Gastroesophageal sphincter (tissue), 4 donors: ENCODE measurements at regions not wholly inside any gene's neighbourhood (a gene's known extent, or its start where the extent isn't known, plus 50 kb on each side); places are given as distances from the start of the nearest gene placed in this dataset.
A peak's percentile ranks its signal among the peaks of the same experiment; 100 is the strongest.

Source experiments
- ATAC-seq: fragments of 150-250 bp; one replicate; pipeline ENCODE4 v1.9.1; 2016; ENCODE audit warnings: mild to moderate bottlenecking, moderate library complexity
- H3K27ac ChIP-seq, 4 donors: fragments of 200-600 bp; sonication (generic) in 3 of 4; 1 replicate in 3 of 4; 2 replicates in 1 of 4; pipeline ENCODE4 v1.5.1; 2016 to 2019
- H3K27me3 ChIP-seq: fragments of 200-600 bp; sonication (generic); one replicate; pipeline ENCODE4 v1.5.1; 2019
- H3K36me3 ChIP-seq, 2 donors: fragments of 200-600 bp; sonication (generic); one replicate each; pipeline ENCODE4 v1.5.1; 2019; ENCODE audit warnings: control low read depth in 1 of 2
- H3K4me1 ChIP-seq, 3 donors: fragments of 200-600 bp; sonication (generic); 1 replicate in 2 of 3; 2 replicates in 1 of 3; pipeline ENCODE4 v1.5.1; 2016 to 2019; ENCODE audit warnings: control low read depth in 2 of 3
- H3K4me3 ChIP-seq, 2 donors: fragments of 200-600 bp; sonication (generic); one replicate each; pipeline ENCODE4 v1.5.1; 2019; ENCODE audit warnings: mild to moderate bottlenecking in 1 of 2, moderate library complexity in 1 of 2
- H3K9me3 ChIP-seq, 3 donors: fragments of 200-600 bp; sonication (generic); one replicate each; pipeline ENCODE4 v1.5.1; 2017 to 2019; ENCODE audit warnings: control low read depth in 2 of 3
- EP300 ChIP-seq: sonication (generic); formaldehyde crosslinking; IDR thresholded peaks from one replicate; pipeline ENCODE4 v1.6.1; 2017; ENCODE audit warnings: antibody characterized with exemption, mild to moderate bottlenecking
- POLR2A ChIP-seq, 2 donors: fragments of 450-650 bp; IDR thresholded peaks; one replicate each; pipeline ENCODE4 v1.6.1; 2017; ENCODE audit warnings: antibody characterized with exemption in 2 of 2, mild to moderate bottlenecking in 2 of 2, moderate library complexity in 1 of 2
- POLR2AphosphoS5 ChIP-seq: sonication (generic); formaldehyde crosslinking; IDR thresholded peaks from one replicate; pipeline ENCODE4 v1.6.1; 2017; ENCODE audit warnings: antibody characterized with exemption
- WGBS, 2 donors: methylation state at CpG; one replicate each; pipeline ENCODE4 v1.1.5; 2018; ENCODE audit warnings: low coverage in 1 of 2; 5-methylcytosine and 5-hydroxymethylcytosine counted together
- TF ChIP-seq, protein P1 (sequence below), 4 experiments: fragments of 200-600 bp in 2 of 4; fragments of 450-650 bp in 2 of 4; sonication (generic) in 1 of 4; IDR thresholded peaks; one replicate each; pipeline ENCODE4 v1.5.1; 2017 to 2019; ENCODE audit warnings: antibody characterized with exemption in 4 of 4, mild to moderate bottlenecking in 2 of 4, moderate library complexity in 2 of 4

DNA sequence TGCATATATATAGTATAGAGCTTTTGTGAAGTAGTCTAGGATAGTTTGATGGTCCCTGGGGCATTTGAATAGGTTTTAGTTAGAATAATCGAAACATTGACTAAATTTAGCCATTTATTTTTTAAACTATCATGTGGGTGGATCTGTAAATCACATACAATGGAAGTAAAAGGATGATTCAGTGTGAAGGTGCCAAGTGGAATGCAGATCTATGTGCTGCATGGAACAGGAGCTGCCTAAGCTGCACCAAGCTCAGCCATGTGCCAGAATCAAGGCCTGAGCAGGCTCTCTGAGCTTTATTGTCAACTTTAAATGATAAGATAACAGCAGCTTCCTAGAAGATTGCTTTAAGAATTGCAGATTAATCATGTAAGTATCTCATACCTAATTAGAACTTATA lies 1996.2 kb upstream of the PIK3C3 start:
- H3K36me3 ChIP-seq = no peaks in the 10 kb centered on the region
- WGBS, 2 donors = 83 to 86% methylated on average over 1 of the region's 1 CpG
- no peaks in the 10 kb centered on the region for H3K27me3 ChIP-seq
- H3K27ac ChIP-seq = no peak overlapping the region
- no peak for TF ChIP-seq POLR2A (IDR thresholded peaks at IDR 0.05)
- TF ChIP-seq, protein P1, sequence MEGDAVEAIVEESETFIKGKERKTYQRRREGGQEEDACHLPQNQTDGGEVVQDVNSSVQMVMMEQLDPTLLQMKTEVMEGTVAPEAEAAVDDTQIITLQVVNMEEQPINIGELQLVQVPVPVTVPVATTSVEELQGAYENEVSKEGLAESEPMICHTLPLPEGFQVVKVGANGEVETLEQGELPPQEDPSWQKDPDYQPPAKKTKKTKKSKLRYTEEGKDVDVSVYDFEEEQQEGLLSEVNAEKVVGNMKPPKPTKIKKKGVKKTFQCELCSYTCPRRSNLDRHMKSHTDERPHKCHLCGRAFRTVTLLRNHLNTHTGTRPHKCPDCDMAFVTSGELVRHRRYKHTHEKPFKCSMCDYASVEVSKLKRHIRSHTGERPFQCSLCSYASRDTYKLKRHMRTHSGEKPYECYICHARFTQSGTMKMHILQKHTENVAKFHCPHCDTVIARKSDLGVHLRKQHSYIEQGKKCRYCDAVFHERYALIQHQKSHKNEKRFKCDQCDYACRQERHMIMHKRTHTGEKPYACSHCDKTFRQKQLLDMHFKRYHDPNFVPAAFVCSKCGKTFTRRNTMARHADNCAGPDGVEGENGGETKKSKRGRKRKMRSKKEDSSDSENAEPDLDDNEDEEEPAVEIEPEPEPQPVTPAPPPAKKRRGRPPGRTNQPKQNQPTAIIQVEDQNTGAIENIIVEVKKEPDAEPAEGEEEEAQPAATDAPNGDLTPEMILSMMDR (IDR thresholded peaks at IDR 0.05) = no peak
- no peak for TF ChIP-seq EP300
- no peak for TF ChIP-seq POLR2AphosphoS5
- no peaks in the 10 kb centered on the region for H3K4me1 ChIP-seq
- no peak overlapping the region for H3K4me3 ChIP-seq
- no peaks in the 10 kb centered on the region for H3K9me3 ChIP-seq
- ATAC-seq = no peak

DNA sequence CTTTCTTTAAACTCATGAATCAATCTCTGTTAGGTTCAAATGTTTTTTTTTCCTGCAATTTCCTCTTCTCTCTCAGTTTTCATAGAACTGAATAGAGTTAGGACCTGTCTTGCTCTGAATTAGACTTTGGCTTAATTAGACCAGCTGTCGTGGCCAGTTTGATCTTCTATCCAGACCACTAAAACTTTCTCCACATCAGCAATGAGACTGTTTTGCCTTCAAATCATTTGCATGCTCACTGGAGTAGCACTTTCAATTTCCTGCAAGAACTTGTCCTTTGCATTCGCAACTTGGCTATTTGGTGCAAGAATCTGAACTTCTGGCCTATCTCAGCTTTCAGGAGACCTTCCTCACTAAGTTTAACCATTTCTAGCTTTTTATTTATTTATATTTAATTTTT lies 2002.2 kb upstream of the PIK3C3 start:
- 79 to 83% methylated on average over 2 of the region's 2 CpGs for WGBS, 2 donors
- TF ChIP-seq POLR2A (IDR thresholded peaks at IDR 0.05) (no peak), EP300 (no peak), POLR2AphosphoS5 (no peak)
- TF ChIP-seq, protein P1 (IDR thresholded peaks at IDR 0.05) = no peak
- no peaks in the 10 kb centered on the region for H3K27me3 ChIP-seq
- no peaks in the 10 kb centered on the region for H3K4me1 ChIP-seq
- H3K4me3 ChIP-seq = no peak overlapping the region
- no peaks in the 10 kb centered on the region for H3K9me3 ChIP-seq
- H3K27ac ChIP-seq = no peak overlapping the region
- ATAC-seq = no peak
- no peaks in the 10 kb centered on the region for H3K36me3 ChIP-seq

DNA sequence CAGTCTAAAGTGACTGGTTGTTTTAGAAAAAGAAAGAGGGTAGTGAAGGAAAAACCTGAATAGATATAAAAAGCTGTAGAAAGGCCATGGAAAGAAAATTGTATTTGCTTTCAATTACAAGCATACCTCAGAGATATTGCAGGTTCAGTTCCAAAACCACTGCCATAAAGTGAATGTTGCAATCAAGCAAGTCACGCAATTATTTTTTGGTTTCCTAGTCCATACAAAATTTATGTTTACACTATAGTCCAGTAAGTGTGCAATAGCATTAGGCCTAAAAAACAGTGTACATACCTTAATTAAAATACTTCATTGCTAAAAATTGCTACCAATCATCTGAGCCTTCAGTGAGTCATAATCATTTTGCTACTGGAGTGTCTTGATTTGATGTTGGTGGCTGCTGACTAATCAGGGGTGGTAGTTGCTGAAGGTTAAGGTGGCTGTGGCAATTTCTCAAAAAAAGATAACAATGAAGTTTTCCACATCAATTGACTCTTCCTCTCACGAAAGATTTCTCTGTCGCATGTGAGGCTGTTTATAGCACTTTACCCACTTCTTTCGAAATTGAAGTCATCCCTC lies 2003.8 kb upstream of the PIK3C3 start:
- no peak overlapping the region for H3K4me3 ChIP-seq
- H3K27me3 ChIP-seq = no peaks in the 10 kb centered on the region
- TF ChIP-seq POLR2A (IDR thresholded peaks at IDR 0.05) (no peak), POLR2AphosphoS5 (no peak), EP300 (no peak)
- TF ChIP-seq, protein P1 (IDR thresholded peaks at IDR 0.05) = no peak
- WGBS, 2 donors = 87 to 91% methylated on average over 4 of the region's 4 CpGs
- no peak overlapping the region for H3K27ac ChIP-seq
- H3K36me3 ChIP-seq = no peaks in the 10 kb centered on the region
- H3K4me1 ChIP-seq = no peaks in the 10 kb centered on the region
- no peak for ATAC-seq
- no peaks in the 10 kb centered on the region for H3K9me3 ChIP-seq

DNA sequence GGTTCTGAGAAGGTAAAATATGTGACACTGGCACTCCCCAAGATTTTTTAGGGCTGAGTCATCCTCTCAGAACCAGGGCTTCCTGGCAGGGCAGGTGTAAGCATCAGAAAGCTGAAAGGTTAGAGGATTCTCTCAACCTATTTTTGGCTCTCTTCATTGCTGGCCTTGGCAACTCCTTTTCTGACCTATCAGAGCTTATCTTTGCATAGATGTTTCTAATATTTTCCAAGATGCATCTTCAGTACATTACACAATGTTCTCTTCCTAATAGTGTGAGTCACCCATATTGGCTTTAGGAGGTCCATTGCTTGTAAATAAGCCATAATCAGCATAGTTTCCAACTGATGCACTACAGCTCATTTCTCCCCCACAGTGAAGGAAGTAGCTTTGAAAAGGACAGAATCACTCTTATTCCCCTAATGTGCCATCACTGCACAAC lies 2008.4 kb upstream of the PIK3C3 start:
- TF ChIP-seq, protein P1 (IDR thresholded peaks at IDR 0.05) = no peak
- no peak for TF ChIP-seq EP300
- TF ChIP-seq POLR2AphosphoS5 = no peak
- TF ChIP-seq POLR2A (IDR thresholded peaks at IDR 0.05) = no peak
- no peaks in the 10 kb centered on the region for H3K9me3 ChIP-seq
- H3K27me3 ChIP-seq = no peaks in the 10 kb centered on the region
- H3K4me1 ChIP-seq = no peaks in the 10 kb centered on the region
- no peak overlapping the region for H3K4me3 ChIP-seq
- H3K27ac ChIP-seq = no peak overlapping the region
- peak; percentile 50 for ATAC-seq
- no peaks in the 10 kb centered on the region for H3K36me3 ChIP-seq

DNA sequence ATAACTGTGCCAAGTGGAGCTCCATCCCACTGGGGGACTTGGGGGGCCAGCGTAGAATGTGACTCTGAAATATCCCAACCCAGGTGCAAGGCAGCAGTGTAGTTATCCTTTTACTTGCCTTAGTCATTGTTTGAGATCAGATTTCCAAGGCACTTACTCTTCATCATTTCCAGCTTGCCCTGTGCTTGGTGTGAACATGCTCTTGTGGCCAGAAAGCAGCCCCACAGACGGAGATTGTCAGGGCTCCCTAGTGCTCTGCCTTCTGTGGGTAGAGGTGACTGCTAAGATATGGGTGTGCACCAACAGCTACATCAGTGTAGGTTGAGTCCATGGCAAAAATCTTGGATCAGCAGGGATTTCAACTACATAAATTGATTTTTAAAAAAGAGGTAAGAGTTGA lies 2010.0 kb upstream of the PIK3C3 start:
- WGBS, 2 donors = 82 to 93% methylated on average over 2 of the region's 2 CpGs
- no peak for ATAC-seq
- Histone ChIP-seq H3K27me3 (no peaks in the 10 kb centered on the region), H3K27ac (no peak overlapping the region), H3K36me3 (no peaks in the 10 kb centered on the region), H3K9me3 (no peaks in the 10 kb centered on the region), H3K4me3 (no peak overlapping the region), H3K4me1 (no peaks in the 10 kb centered on the region)
- no peak for TF ChIP-seq POLR2AphosphoS5
